ENCODE measurements at regions not wholly inside any gene's neighbourhood (a gene's known extent, or its start where the extent isn't known, plus 50 kb on each side); places are given as distances from the start of the nearest gene placed in this dataset.

DNA sequence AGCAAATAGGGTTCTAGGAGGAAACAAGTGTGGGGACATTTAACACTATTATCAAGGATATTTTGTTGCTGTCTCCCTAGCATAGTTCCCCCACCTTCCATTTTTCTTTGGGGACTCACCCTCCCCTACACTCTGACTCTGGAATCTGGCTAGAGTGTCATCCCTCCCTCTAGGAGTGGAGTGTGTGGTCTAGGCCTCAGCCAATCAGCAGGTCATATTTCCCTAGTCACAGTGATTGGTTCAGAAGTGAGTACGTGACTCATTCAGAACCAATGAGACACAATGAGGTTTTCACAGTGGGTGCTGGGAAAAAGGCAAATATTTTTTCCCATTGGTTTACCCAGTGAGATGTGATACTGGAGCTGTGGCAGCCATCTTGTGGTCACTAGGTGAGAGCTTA is 234.4 kb downstream of the SHQ1 start:
- TF ChIP-seq CTCF (IDR thresholded peaks at IDR 0.05) = no peak

DNA sequence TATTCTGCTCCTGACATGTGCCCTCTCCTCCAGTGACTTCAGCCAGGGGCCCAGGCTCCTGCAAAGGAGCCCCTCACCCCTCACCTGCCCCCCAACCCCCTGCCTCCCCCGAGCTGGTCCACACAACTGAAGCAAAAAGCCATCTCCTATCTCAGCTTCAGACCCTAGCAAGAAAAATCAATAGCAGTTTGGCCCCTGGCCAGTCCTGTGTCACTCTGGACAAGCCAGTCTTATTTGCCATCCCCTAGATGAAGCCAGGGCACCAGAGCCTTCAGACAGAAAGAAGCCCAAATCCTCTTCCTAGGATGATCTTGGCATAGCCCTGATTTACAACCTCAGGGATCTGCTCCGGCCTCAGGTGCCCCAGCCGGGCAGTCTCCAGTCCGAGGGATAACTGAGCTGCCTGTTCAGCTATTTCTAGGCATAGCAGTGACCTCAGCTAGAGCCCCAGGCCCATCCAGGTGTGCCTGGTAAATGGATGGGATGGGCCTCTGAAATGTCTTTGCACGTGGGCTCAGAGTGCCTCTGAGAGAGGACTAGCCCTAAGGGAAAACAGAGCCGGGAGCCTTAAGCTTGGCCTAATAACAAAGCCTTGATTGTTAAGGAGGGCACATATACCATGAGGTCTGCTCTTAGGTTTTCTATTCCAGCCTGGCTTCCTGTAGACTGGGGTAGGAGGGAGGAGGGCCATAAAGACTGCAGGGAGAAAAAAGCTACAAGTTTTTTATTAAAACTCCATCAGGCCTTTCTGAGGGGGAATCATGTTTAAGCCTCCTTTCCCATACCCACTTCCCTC is 242.0 kb downstream of the SHQ1 start:
- TF ChIP-seq CTCF (IDR thresholded peaks at IDR 0.05) = no peak

- no peak for TF ChIP-seq CTCF (IDR thresholded peaks at IDR 0.05)
Observed at GRCh38 chr3:72604328-72604727, 243.9 kb downstream of the SHQ1 start.

- no peak for TF ChIP-seq CTCF (IDR thresholded peaks at IDR 0.05)
Observed at GRCh38 chr3:72601983-72602750, 246.1 kb downstream of the SHQ1 start.

- no peak for TF ChIP-seq CTCF (IDR thresholded peaks at IDR 0.05)
Observed at GRCh38 chr3:72601060-72601459, 247.2 kb downstream of the SHQ1 start.

GRCh38 chr3:72597756-72598195 is 250.5 kb downstream of the SHQ1 start:
- no peak for TF ChIP-seq CTCF (IDR thresholded peaks at IDR 0.05)

DNA sequence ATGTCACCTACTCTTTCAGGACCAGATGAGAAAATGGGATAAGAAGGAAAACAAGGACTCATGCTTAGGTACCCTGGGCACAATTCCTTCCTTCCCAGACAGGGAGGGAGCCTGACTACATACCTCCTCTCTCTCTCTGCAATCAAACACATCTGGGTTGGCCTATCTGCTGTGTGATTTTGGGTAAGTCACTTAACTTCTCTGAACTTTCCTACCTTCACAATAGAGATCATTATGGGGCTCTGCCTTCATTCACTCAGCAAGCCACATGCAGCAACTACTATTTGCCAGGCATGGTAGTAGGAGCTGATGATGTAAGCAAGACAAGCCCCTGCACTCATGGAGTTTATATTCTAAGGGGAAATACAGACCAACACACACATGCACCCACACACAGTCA is 251.2 kb downstream of the SHQ1 start:
- no peak for TF ChIP-seq CTCF (IDR thresholded peaks at IDR 0.05)
